ENCODE measurements at regions not wholly inside any gene's neighbourhood (a gene's known extent, or its start where the extent isn't known, plus 50 kb on each side); places are given as distances from the start of the nearest gene placed in this dataset.

- CTCF ChIA-PET = no interaction called here
- RAD21 ChIA-PET (ENCODE audit: unreplicated experiment) = no interaction called here
- H2AFZ ChIP-seq (ENCODE audit: control insufficient read depth, low read depth, low read length) = no peak overlapping the region
- DNase-seq (ENCODE audit: low read depth, low spot score) = no peak
- H3K9ac ChIP-seq (ENCODE audit: control insufficient read depth, insufficient read depth, low read length) = no peak overlapping the region
- intact Hi-C loops (cut with micrococcal nuclease; ENCODE audit: unreplicated experiment) (no loop called here), in situ Hi-C loops (cut with MboI) (no loop called here)
- H3K27ac ChIP-seq (ENCODE audit: control insufficient read depth, insufficient read depth) = no peak overlapping the region
- WGBS (ENCODE audit: insufficient coverage, insufficient replicate concordance, low lambda C conversion rate, missing lambda C conversion rate) = 20% methylated on average over 1 of the region's 1 CpG
- H4K20me1 ChIP-seq (ENCODE audit: control insufficient read depth, insufficient read depth) = no peaks in the 10 kb centered on the region
- no peaks in the 10 kb centered on the region; the same call in 2 of the 3 replicates for H3K9me3 ChIP-seq (replicated peaks; ENCODE audit: control insufficient read depth, insufficient read depth, low read length)
- no peak overlapping the region for H3K4me3 ChIP-seq
- POLR2A ChIA-PET = no interaction called here
- no peaks in the 10 kb centered on the region for H3K27me3 ChIP-seq (replicated peaks in 1 of 2; ENCODE audit: control insufficient read depth in 2 of 2, insufficient read depth in 2 of 2, low read length in 1 of 2)
- TF ChIP-seq ZZZ3 (IDR thresholded peaks at IDR 0.05; ENCODE audit: control insufficient read depth, insufficient read length, low read depth) (no peak), KLF5 (IDR thresholded peaks at IDR 0.05; ENCODE audit: partially characterized antibody) (no peak), HDAC2 (IDR thresholded peaks at IDR 0.05) (no peak), RB1 (IDR thresholded peaks at IDR 0.05; ENCODE audit: borderline replicate concordance) (no peak), SREBF1 (IDR thresholded peaks at IDR 0.05; ENCODE audit: low read length) (no peak), JUNB (IDR thresholded peaks at IDR 0.05) (no peak), RAD21 (IDR thresholded peaks at IDR 0.05; ENCODE audit: insufficient read depth, low read depth, low read length) (no peak), SRF (IDR thresholded peaks at IDR 0.05; ENCODE audit: low read depth in 2 of 2, low read length in 2 of 2) (no peak), CREB1 (IDR thresholded peaks at IDR 0.05; ENCODE audit: low read depth) (no peak), ATF7 (IDR thresholded peaks at IDR 0.05; ENCODE audit: low read depth) (no peak), ZNF207 (IDR thresholded peaks at IDR 0.05; ENCODE audit: borderline replicate concordance) (no peak), CHD1 (IDR thresholded peaks at IDR 0.05; ENCODE audit: low read depth, low read length) (no peak)
- TF ChIP-seq, protein P1, sequence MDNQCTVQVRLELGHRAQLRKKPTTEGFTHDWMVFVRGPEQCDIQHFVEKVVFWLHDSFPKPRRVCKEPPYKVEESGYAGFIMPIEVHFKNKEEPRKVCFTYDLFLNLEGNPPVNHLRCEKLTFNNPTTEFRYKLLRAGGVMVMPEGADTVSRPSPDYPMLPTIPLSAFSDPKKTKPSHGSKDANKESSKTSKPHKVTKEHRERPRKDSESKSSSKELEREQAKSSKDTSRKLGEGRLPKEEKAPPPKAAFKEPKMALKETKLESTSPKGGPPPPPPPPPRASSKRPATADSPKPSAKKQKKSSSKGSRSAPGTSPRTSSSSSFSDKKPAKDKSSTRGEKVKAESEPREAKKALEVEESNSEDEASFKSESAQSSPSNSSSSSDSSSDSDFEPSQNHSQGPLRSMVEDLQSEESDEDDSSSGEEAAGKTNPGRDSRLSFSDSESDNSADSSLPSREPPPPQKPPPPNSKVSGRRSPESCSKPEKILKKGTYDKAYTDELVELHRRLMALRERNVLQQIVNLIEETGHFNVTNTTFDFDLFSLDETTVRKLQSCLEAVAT (IDR thresholded peaks at IDR 0.05) = no peak
- H3K4me1 ChIP-seq (ENCODE audit: control insufficient read depth, insufficient read depth, low read length) = no peaks in the 10 kb centered on the region
- SMC1A ChIA-PET (ENCODE audit: uncharacterized antibody, unreplicated experiment) = interaction anchor here (1.1 kb wide), 1 partner anchor 24 kb away, joined by 3 read pairs; no protein-coding TSS in a partner anchor
- no peaks in the 10 kb centered on the region for H3K36me3 ChIP-seq (ENCODE audit: control insufficient read depth in 2 of 2, insufficient read depth in 2 of 2, low read length in 1 of 2)
- no peak overlapping the region for H3K4me2 ChIP-seq (ENCODE audit: control insufficient read depth, insufficient read depth)
- ATAC-seq = no peak
- H3K79me2 ChIP-seq (ENCODE audit: control insufficient read depth, insufficient read depth, low read length) = no peaks in the 10 kb centered on the region
- no peak for FAIRE-seq
- BruUV-seq (replicated peaks) = no TSS peak
Measured at GRCh38 chr10:121115154-121115553, 264.0 kb downstream of the WDR11 start.

Measured in GM12878 (cell line).